H1 (cell line): ENCODE measurements at regions not wholly inside any gene's neighbourhood (a gene's known extent, or its start where the extent isn't known, plus 50 kb on each side); places are given as distances from the start of the nearest gene placed in this dataset.

ENCODE experiments used
- BACH1 ChIP-seq: IDR thresholded peaks from 2 replicates; pipeline ENCODE4 v1.6.1; 2012; ENCODE audit warnings: low read length, improper control_type of control experiment
- BCL11A ChIP-seq, 2 experiments: IDR thresholded peaks; one replicate each; pipeline ENCODE4 v1.6.1; 2011; ENCODE audit warnings: low read depth in 2 of 2, low read length in 2 of 2, mild to moderate bottlenecking in 2 of 2
- BRCA1 ChIP-seq: IDR thresholded peaks from 2 replicates; pipeline ENCODE4 v1.6.1; 2012; ENCODE audit warnings: low read depth, low read length, improper control_type of control experiment
- CHD1 ChIP-seq: IDR thresholded peaks from 2 replicates; pipeline ENCODE4 v1.6.1; 2012; ENCODE audit warnings: low read depth, low read length, improper control_type of control experiment
- CREB1 ChIP-seq: IDR thresholded peaks from 2 replicates; pipeline ENCODE4 v1.6.1; 2012; ENCODE audit warnings: inconsistent platforms
- CTCF ChIP-seq, 3 experiments: IDR thresholded peaks; 1 replicate in 2 of 3; 2 replicates in 1 of 3; pipeline versions ENCODE4 v1.5.1 to v1.6.1; 2011; ENCODE audit warnings: low read length in 3 of 3, mild to moderate bottlenecking in 3 of 3, inconsistent platforms in 2 of 3, low read depth in 1 of 3, moderate library complexity in 1 of 3; ENCODE audit not compliant: insufficient read depth in 1 of 3; ENCODE audit errors: control extremely low read depth in 1 of 3
- EZH2 ChIP-seq: fragments of 200-600 bp; sonication (generic); IDR thresholded peaks from 2 replicates; pipeline ENCODE4 v1.7.1; 2012; ENCODE audit warnings: low read depth, mild to moderate bottlenecking, moderate library complexity, low read length, inconsistent platforms; ENCODE audit not compliant: severe bottlenecking
- HDAC2 ChIP-seq, 2 experiments: fragments of 300-600 bp in 1 of 2; sonication (generic) in 1 of 2; IDR thresholded peaks; 2 replicates each; pipeline ENCODE4 v1.6.1; 2011 to 2012; ENCODE audit warnings: low read depth in 2 of 2, low read length in 2 of 2, mild to moderate bottlenecking in 2 of 2, moderate library complexity in 2 of 2, borderline replicate concordance in 1 of 2, inconsistent platforms in 1 of 2
- JUND ChIP-seq: IDR thresholded peaks from 2 replicates; pipeline ENCODE4 v1.6.1; 2011; ENCODE audit warnings: mild to moderate bottlenecking, improper control_type of control experiment, low read length
- KDM5A ChIP-seq: fragments of 200-600 bp; IDR thresholded peaks from 2 replicates; pipeline ENCODE4 v1.7.1; 2012; ENCODE audit warnings: mild to moderate bottlenecking, low read length, inconsistent platforms, mixed read lengths
- PHF8 ChIP-seq: fragments of 200-600 bp; sonication (generic); conservative IDR thresholded peaks from 2 replicates; pipeline ENCODE4 v1.7.1; 2012; ENCODE audit warnings: low read depth, mild to moderate bottlenecking, inconsistent platforms, low read length, moderate library complexity
- RAD21 ChIP-seq, 2 experiments: IDR thresholded peaks in 1 of 2; conservative IDR thresholded peaks in 1 of 2; 2 replicates each; pipeline ENCODE4 v1.6.1; 2011; ENCODE audit warnings: low read depth in 2 of 2, low read length in 2 of 2, improper control_type of control experiment in 1 of 2, inconsistent platforms in 1 of 2, mild to moderate bottlenecking in 1 of 2, moderate library complexity in 1 of 2
- RBBP5 ChIP-seq: IDR thresholded peaks from 2 replicates; pipeline ENCODE4 v1.7.1; 2012; ENCODE audit warnings: low read depth, mild to moderate bottlenecking, inconsistent platforms, low read length, moderate library complexity, borderline replicate concordance
- SP1 ChIP-seq: IDR thresholded peaks from 2 replicates; pipeline ENCODE4 v1.6.1; 2011; ENCODE audit warnings: low read depth, low read length
- SP4 ChIP-seq: IDR thresholded peaks from 2 replicates; pipeline ENCODE4 v1.6.1; 2012; ENCODE audit warnings: low read length, inconsistent platforms
- TEAD4 ChIP-seq: IDR thresholded peaks from 2 replicates; pipeline ENCODE4 v1.6.1; 2012; ENCODE audit warnings: low read depth, low read length, inconsistent platforms, mixed read lengths
- USF2 ChIP-seq: IDR thresholded peaks from 2 replicates; pipeline ENCODE4 v1.6.1; 2011; ENCODE audit warnings: low read length, improper control_type of control experiment
- ZNF274 ChIP-seq: IDR thresholded peaks from 2 replicates; pipeline ENCODE4 v1.7.0; 2012; ENCODE audit warnings: low read length, borderline replicate concordance; ENCODE audit errors: extremely low read depth
- TF ChIP-seq, protein P1 (sequence below): IDR thresholded peaks from 2 replicates; pipeline ENCODE4 v1.6.1; 2011; ENCODE audit warnings: low read depth, mild to moderate bottlenecking, low read length; ENCODE audit not compliant: insufficient read depth

DNA sequence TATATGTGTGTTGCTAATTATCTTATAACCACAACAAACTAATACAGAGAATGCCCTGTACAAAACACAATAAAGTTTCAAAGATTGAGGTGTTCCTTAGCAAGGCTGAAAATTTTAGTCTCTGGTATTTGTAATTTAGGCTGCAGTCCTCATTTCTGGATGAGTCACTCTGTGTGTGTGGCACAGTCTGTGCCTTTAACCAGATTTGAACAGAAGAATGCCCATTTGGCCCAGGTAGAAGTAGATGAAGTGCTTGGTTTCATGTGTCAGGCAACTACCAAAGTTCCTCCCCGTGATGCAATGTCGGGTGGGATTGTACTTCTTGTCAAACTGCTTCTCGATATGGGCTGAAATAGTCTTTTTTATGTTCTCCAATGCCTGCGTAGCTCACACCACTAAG lies 91.6 kb upstream of the H2AZ1 start (continued):
- TF ChIP-seq BACH1 (no peak), RBBP5 (no peak), JUND (no peak), KDM5A (no peak), BCL11A (IDR thresholded peaks at IDR 0.05; ENCODE audit: low read depth in 2 of 2, low read length in 2 of 2) (no peak), BRCA1 (no peak), CTCF (IDR thresholded peaks at IDR 0.05; ENCODE audit: control extremely low read depth in 1 of 3, insufficient read depth in 1 of 3, low read depth in 1 of 3, low read length in 3 of 3) (no peak), SP4 (no peak), RAD21 (IDR thresholded peaks at IDR 0.05 in 1 of 2, conservative IDR thresholded peaks at IDR 0.05 in 1 of 2; ENCODE audit: low read depth in 2 of 2, low read length in 2 of 2) (no peak), CREB1 (no peak), ZNF274 (no peak), CHD1 (no peak), SP1 (no peak), EZH2 (no peak), HDAC2 (IDR thresholded peaks at IDR 0.05; ENCODE audit: borderline replicate concordance in 1 of 2, low read depth in 2 of 2, low read length in 2 of 2) (no peak), TEAD4 (no peak), USF2 (no peak), PHF8 (no peak)
- TF ChIP-seq, protein P1, sequence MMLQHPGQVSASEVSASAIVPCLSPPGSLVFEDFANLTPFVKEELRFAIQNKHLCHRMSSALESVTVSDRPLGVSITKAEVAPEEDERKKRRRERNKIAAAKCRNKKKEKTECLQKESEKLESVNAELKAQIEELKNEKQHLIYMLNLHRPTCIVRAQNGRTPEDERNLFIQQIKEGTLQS: no peak
